ENCODE measurements at regions not wholly inside any gene's neighbourhood (a gene's known extent, or its start where the extent isn't known, plus 50 kb on each side); places are given as distances from the start of the nearest gene placed in this dataset.
A peak's percentile ranks its signal among the peaks of the same experiment; 100 is the strongest.

GRCh38 chr5:152547202-152547601, 142.1 kb upstream of the NMUR2 start:
- Histone ChIP-seq H3K27me3 (ENCODE audit: control insufficient read depth in 1 of 2, insufficient read depth in 2 of 2, low read length in 1 of 2) (no peaks in the 10 kb centered on the region), H3K36me3 (ENCODE audit: control insufficient read depth in 1 of 2, insufficient read depth in 2 of 2, low read length in 1 of 2) (no peaks in the 10 kb centered on the region), H3K9me3 (ENCODE audit: control insufficient read depth, low read length) (no peaks in the 10 kb centered on the region), H3K27ac (ENCODE audit: low read depth in 1 of 2, low read length in 2 of 2) (no peak overlapping the region), H3K4me3 (ENCODE audit: low read length in 2 of 2) (no peak overlapping the region), H3K4me1 (ENCODE audit: control insufficient read depth in 1 of 2, insufficient read depth in 2 of 2, low read length in 2 of 2) (no peaks in the 10 kb centered on the region)
- intact Hi-C loops (cut with DNase I): no loop called here
- DNase-seq: no peak
- no peak for ATAC-seq (ENCODE audit: low FRiP score)
- 54 to 56% methylated on average over 5 of the region's 5 CpGs for WGBS, 2 donors

DNA sequence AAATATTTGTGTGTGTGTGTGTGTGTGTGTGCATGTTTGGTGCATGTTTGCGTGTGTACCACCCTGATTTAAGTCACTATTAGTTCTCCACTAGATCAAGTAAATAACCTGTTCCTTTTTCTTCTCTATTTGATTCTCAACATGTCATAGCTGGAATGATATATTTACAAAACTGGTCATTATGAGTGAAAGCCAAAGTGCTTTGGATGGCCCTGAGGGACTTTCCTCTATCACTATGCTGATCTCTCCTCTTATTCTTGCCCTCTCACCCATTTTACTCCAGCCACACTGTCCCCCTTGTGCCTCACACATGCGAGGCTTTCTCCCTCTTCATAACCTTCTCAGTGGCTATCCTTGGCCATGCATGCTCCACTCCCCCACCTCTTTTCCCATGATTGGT, 144.6 kb upstream of the NMUR2 start:
- no peak overlapping the region for H3K4me3 ChIP-seq (ENCODE audit: low read length in 2 of 2)
- ATAC-seq (ENCODE audit: low FRiP score) (no peak), DNase-seq (no peak)
- no peaks in the 10 kb centered on the region for H3K36me3 ChIP-seq (ENCODE audit: control insufficient read depth in 1 of 2, insufficient read depth in 2 of 2, low read length in 1 of 2)
- H3K27ac ChIP-seq (ENCODE audit: low read depth in 1 of 2, low read length in 2 of 2): no peak overlapping the region
- WGBS, 2 donors: 76 to 87% methylated on average over 2 of the region's 2 CpGs
- H3K9me3 ChIP-seq (ENCODE audit: control insufficient read depth, low read length): no peaks in the 10 kb centered on the region
- intact Hi-C loops (cut with DNase I): no loop called here
- H3K4me1 ChIP-seq (ENCODE audit: control insufficient read depth in 1 of 2, insufficient read depth in 2 of 2, low read length in 2 of 2): no peaks in the 10 kb centered on the region
- H3K27me3 ChIP-seq (ENCODE audit: control insufficient read depth in 1 of 2, insufficient read depth in 2 of 2, low read length in 1 of 2): no peaks in the 10 kb centered on the region

- no peaks in the 10 kb centered on the region for H3K27me3 ChIP-seq (ENCODE audit: control insufficient read depth in 1 of 2, insufficient read depth in 2 of 2, low read length in 1 of 2)
- no peaks in the 10 kb centered on the region for H3K4me1 ChIP-seq (ENCODE audit: control insufficient read depth in 1 of 2, insufficient read depth in 2 of 2, low read length in 2 of 2)
- DNase-seq (no peak), ATAC-seq (ENCODE audit: low FRiP score) (no peak)
- no peaks in the 10 kb centered on the region for H3K9me3 ChIP-seq (ENCODE audit: control insufficient read depth, low read length)
- H3K4me3 ChIP-seq (ENCODE audit: low read length in 2 of 2): no peak overlapping the region
- intact Hi-C loops (cut with DNase I): no loop called here
- H3K36me3 ChIP-seq (ENCODE audit: control insufficient read depth in 1 of 2, insufficient read depth in 2 of 2, low read length in 1 of 2): no peaks in the 10 kb centered on the region
- no peak overlapping the region for H3K27ac ChIP-seq (ENCODE audit: low read depth in 1 of 2, low read length in 2 of 2)
These were observed 146.0 kb upstream of the NMUR2 start for GRCh38 chr5:152551061-152551460.

DNA sequence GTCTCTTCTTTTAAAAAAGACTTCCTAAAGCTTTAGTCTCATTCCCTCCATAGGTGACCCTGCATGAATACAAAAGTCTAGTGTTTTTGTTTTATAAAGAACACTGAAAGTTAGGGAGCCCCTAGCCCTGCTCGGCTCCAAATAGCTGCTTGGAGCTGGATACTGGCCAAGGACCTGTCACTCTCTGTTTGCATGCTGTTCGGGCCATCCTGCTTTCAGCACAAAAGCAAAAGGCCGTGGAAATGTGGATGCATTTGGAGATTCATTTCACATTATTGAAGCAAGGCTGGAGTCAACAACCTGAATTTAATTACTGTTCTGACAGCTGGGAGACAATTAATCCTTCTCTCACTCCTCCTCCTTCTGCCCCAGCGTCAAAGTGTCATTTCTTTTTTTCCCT, 151.7 kb upstream of the NMUR2 start:
- DNase-seq: no peak
- Histone ChIP-seq H3K27ac (ENCODE audit: low read depth in 1 of 2, low read length in 2 of 2) (no peak overlapping the region), H3K4me1 (ENCODE audit: control insufficient read depth in 1 of 2, insufficient read depth in 2 of 2, low read length in 2 of 2) (no peaks in the 10 kb centered on the region), H3K9me3 (ENCODE audit: control insufficient read depth, low read length) (no peaks in the 10 kb centered on the region), H3K27me3 (ENCODE audit: control insufficient read depth in 1 of 2, insufficient read depth in 2 of 2, low read length in 1 of 2) (no peaks in the 10 kb centered on the region), H3K36me3 (ENCODE audit: control insufficient read depth in 1 of 2, insufficient read depth in 2 of 2, low read length in 1 of 2) (no peaks in the 10 kb centered on the region), H3K4me3 (ENCODE audit: low read length in 2 of 2) (no peak overlapping the region)
- WGBS, 2 donors: 19 to 20% methylated on average over 4 of the region's 4 CpGs
- no peak for ATAC-seq (ENCODE audit: low FRiP score)
- intact Hi-C loops (cut with DNase I): no loop called here

- Histone ChIP-seq H3K27me3 (ENCODE audit: control insufficient read depth in 1 of 2, insufficient read depth in 2 of 2, low read length in 1 of 2) (no peaks in the 10 kb centered on the region), H3K4me1 (ENCODE audit: control insufficient read depth in 1 of 2, insufficient read depth in 2 of 2, low read length in 2 of 2) (no peaks in the 10 kb centered on the region), H3K36me3 (ENCODE audit: control insufficient read depth in 1 of 2, insufficient read depth in 2 of 2, low read length in 1 of 2) (no peaks in the 10 kb centered on the region), H3K4me3 (ENCODE audit: low read length in 2 of 2) (no peak overlapping the region), H3K27ac (ENCODE audit: low read depth in 1 of 2, low read length in 2 of 2) (no peak overlapping the region), H3K9me3 (ENCODE audit: control insufficient read depth, low read length) (no peaks in the 10 kb centered on the region)
- no peak for ATAC-seq (ENCODE audit: low FRiP score)
- 38 to 40% methylated on average over 6 of the region's 6 CpGs for WGBS, 2 donors
- peak; percentile 65 to 85 for DNase-seq
- intact Hi-C loops (cut with DNase I): loop anchor here in 1 of 2 donors (2.0 to 10.0 kb wide), 2 partner anchors 588 to 1404 kb away; no protein-coding TSS in a partner anchor
These were observed 155.5 kb upstream of the NMUR2 start for GRCh38 chr5:152560512-152561137.

GRCh38 chr5:152568016-152568415, 162.9 kb upstream of the NMUR2 start:
- Histone ChIP-seq H3K4me3 (ENCODE audit: low read length in 2 of 2) (no peak overlapping the region), H3K9me3 (ENCODE audit: control insufficient read depth, low read length) (no peaks in the 10 kb centered on the region), H3K36me3 (ENCODE audit: control insufficient read depth in 1 of 2, insufficient read depth in 2 of 2, low read length in 1 of 2) (no peaks in the 10 kb centered on the region), H3K27me3 (ENCODE audit: control insufficient read depth in 1 of 2, insufficient read depth in 2 of 2, low read length in 1 of 2) (no peaks in the 10 kb centered on the region), H3K4me1 (ENCODE audit: control insufficient read depth in 1 of 2, insufficient read depth in 2 of 2, low read length in 2 of 2) (peaks cover 0 to 3% of the 10 kb centered on the region in 2 donors), H3K27ac (ENCODE audit: low read depth in 1 of 2, low read length in 2 of 2) (no peak overlapping the region)
- DNase-seq (no peak), ATAC-seq (ENCODE audit: low FRiP score) (no peak)
- intact Hi-C loops (cut with DNase I): loop anchor here in 1 of 2 donors (5.0 to 10.0 kb wide), 2 partner anchors 74 to 1397 kb away; no protein-coding TSS in a partner anchor
- WGBS, 2 donors: 62% methylated on average over 2 of the region's 2 CpGs

DNA sequence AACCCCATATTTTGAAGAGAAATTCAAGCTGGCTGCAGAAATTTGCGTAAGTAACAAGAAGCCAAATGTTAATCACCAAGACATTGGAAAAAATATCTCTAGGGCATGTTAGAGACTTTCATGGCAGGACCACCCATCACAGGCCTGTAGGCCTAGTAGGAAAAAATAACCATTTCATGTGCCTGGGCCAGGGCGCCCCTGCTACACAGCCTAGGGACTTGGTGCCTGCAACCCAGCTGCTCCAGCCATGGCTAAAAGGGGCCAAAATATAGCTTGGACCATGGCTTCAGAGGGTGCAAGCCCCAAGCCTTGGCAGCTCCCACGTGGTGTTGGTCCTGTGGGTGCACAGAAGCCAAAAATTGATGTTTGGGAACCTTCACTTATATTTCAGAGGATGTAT, 167.7 kb upstream of the NMUR2 start:
- DNase-seq: peak in 1 of 2 donors; percentile 57
- H3K36me3 ChIP-seq (ENCODE audit: control insufficient read depth in 1 of 2, insufficient read depth in 2 of 2, low read length in 1 of 2): no peaks in the 10 kb centered on the region
- 81 to 83% methylated on average over 3 of the region's 3 CpGs for WGBS, 2 donors
- no peak for ATAC-seq (ENCODE audit: low FRiP score)
- no peaks in the 10 kb centered on the region for H3K4me1 ChIP-seq (ENCODE audit: control insufficient read depth in 1 of 2, insufficient read depth in 2 of 2, low read length in 2 of 2)
- H3K9me3 ChIP-seq (ENCODE audit: control insufficient read depth, low read length): no peaks in the 10 kb centered on the region
- H3K27me3 ChIP-seq (ENCODE audit: control insufficient read depth in 1 of 2, insufficient read depth in 2 of 2, low read length in 1 of 2): no peaks in the 10 kb centered on the region
- H3K4me3 ChIP-seq (ENCODE audit: low read length in 2 of 2): no peak overlapping the region
- H3K27ac ChIP-seq (ENCODE audit: low read depth in 1 of 2, low read length in 2 of 2): no peak overlapping the region
- intact Hi-C loops (cut with DNase I): no loop called here

- intact Hi-C loops (cut with DNase I): no loop called here
- 75 to 85% methylated on average over 3 of the region's 3 CpGs for WGBS, 2 donors
- no peak for ATAC-seq (ENCODE audit: low FRiP score)
- Histone ChIP-seq H3K4me1 (ENCODE audit: control insufficient read depth in 1 of 2, insufficient read depth in 2 of 2, low read length in 2 of 2) (no peaks in the 10 kb centered on the region), H3K4me3 (ENCODE audit: low read length in 2 of 2) (no peak overlapping the region), H3K27me3 (ENCODE audit: control insufficient read depth in 1 of 2, insufficient read depth in 2 of 2, low read length in 1 of 2) (no peaks in the 10 kb centered on the region), H3K9me3 (ENCODE audit: control insufficient read depth, low read length) (no peaks in the 10 kb centered on the region), H3K36me3 (ENCODE audit: control insufficient read depth in 1 of 2, insufficient read depth in 2 of 2, low read length in 1 of 2) (no peaks in the 10 kb centered on the region), H3K27ac (ENCODE audit: low read depth in 1 of 2, low read length in 2 of 2) (no peak overlapping the region)
- peak in 1 of 2 donors; percentile 50 for DNase-seq
These were observed 179.0 kb upstream of the NMUR2 start for GRCh38 chr5:152584103-152584502.

- 67% methylated on average over 2 of the region's 2 CpGs for WGBS, 2 donors
These were observed 187.3 kb upstream of the NMUR2 start for GRCh38 chr5:152592416-152592815.

More at GRCh38 chr5:152592416-152592815, 187.3 kb upstream of the NMUR2 start:
- Histone ChIP-seq H3K4me1 (ENCODE audit: control insufficient read depth in 1 of 2, insufficient read depth in 2 of 2, low read length in 2 of 2) (no peaks in the 10 kb centered on the region), H3K27me3 (ENCODE audit: control insufficient read depth in 1 of 2, insufficient read depth in 2 of 2, low read length in 1 of 2) (no peaks in the 10 kb centered on the region), H3K36me3 (ENCODE audit: control insufficient read depth in 1 of 2, insufficient read depth in 2 of 2, low read length in 1 of 2) (no peaks in the 10 kb centered on the region), H3K9me3 (ENCODE audit: control insufficient read depth, low read length) (no peaks in the 10 kb centered on the region), H3K27ac (ENCODE audit: low read depth in 1 of 2, low read length in 2 of 2) (no peak overlapping the region), H3K4me3 (ENCODE audit: low read length in 2 of 2) (no peak overlapping the region)
- intact Hi-C loops (cut with DNase I): no loop called here
- DNase-seq: no peak
- no peak for ATAC-seq (ENCODE audit: low FRiP score)
